ENCODE measurements at regions not wholly inside any gene's neighbourhood (a gene's known extent, or its start where the extent isn't known, plus 50 kb on each side); places are given as distances from the start of the nearest gene placed in this dataset.
A peak's percentile ranks its signal among the peaks of the same experiment; 100 is the strongest.

- Mint-ChIP-seq H3K4me1 (peaks cover 27% of the 10 kb centered on the region), H3K27me3 (ENCODE audit: low read depth) (no peaks in the 10 kb centered on the region), H3K9me3 (peaks cover 20% of the 10 kb centered on the region), H3K36me3 (peaks cover 19% of the 10 kb centered on the region), H3K4me3 (no peak overlapping the region), H3K27ac (no peak overlapping the region)
- TF ChIP-seq CTCF (IDR thresholded peaks at IDR 0.05; ENCODE audit: unreplicated experiment), result no peak
- DNase-seq (ENCODE audit: low spot score in 2 of 2, unreplicated experiment in 2 of 2), result no peak
These were observed 257.1 kb upstream of the KIAA1217 start for GRCh38 chr10:23951841-23952240.

GRCh38 chr10:23955456-23956225 is 253.3 kb upstream of the KIAA1217 start:
- peaks cover 48% of the 10 kb centered on the region for H3K4me1 Mint-ChIP-seq
- no peak for TF ChIP-seq CTCF (IDR thresholded peaks at IDR 0.05; ENCODE audit: unreplicated experiment)

GRCh38 chr10:23965123-23965522 is 243.8 kb upstream of the KIAA1217 start:
- Mint-ChIP-seq H3K27ac (no peak overlapping the region), H3K4me3 (no peak overlapping the region), H3K36me3 (no peaks in the 10 kb centered on the region), H3K9me3 (no peaks in the 10 kb centered on the region), H3K27me3 (ENCODE audit: low read depth) (no peaks in the 10 kb centered on the region), H3K4me1 (peaks cover 31% of the 10 kb centered on the region)
- DNase-seq (ENCODE audit: low spot score in 2 of 2, unreplicated experiment in 2 of 2), result no peak
- no peak for TF ChIP-seq CTCF (IDR thresholded peaks at IDR 0.05; ENCODE audit: unreplicated experiment)

More at GRCh38 chr10:23955456-23956225, 253.3 kb upstream of the KIAA1217 start:
- peaks cover 20% of the 10 kb centered on the region for H3K9me3 Mint-ChIP-seq
- peaks cover 19% of the 10 kb centered on the region for H3K36me3 Mint-ChIP-seq
- H3K27me3 Mint-ChIP-seq (ENCODE audit: low read depth), result no peaks in the 10 kb centered on the region
- DNase-seq (ENCODE audit: low spot score in 2 of 2, unreplicated experiment in 2 of 2), result peak in 1 of 2 experiments; percentile 48
- peak overlapping the region; percentile 6 for H3K4me3 Mint-ChIP-seq
- peak overlapping the region; percentile 93 for H3K27ac Mint-ChIP-seq

GRCh38 chr10:23965880-23966279 is 243.1 kb upstream of the KIAA1217 start:
- H3K9me3 Mint-ChIP-seq, result no peaks in the 10 kb centered on the region
- H3K4me1 Mint-ChIP-seq, result peaks cover 34% of the 10 kb centered on the region
- no peaks in the 10 kb centered on the region for H3K27me3 Mint-ChIP-seq (ENCODE audit: low read depth)
- no peak overlapping the region for H3K4me3 Mint-ChIP-seq
- no peak overlapping the region for H3K27ac Mint-ChIP-seq
- no peak for DNase-seq (ENCODE audit: low spot score in 2 of 2, unreplicated experiment in 2 of 2)
- no peak for TF ChIP-seq CTCF (IDR thresholded peaks at IDR 0.05; ENCODE audit: unreplicated experiment)
- no peaks in the 10 kb centered on the region for H3K36me3 Mint-ChIP-seq

GRCh38 chr10:23966504-23967051 is 242.4 kb upstream of the KIAA1217 start:
- no peak for TF ChIP-seq CTCF (IDR thresholded peaks at IDR 0.05; ENCODE audit: unreplicated experiment)
- Mint-ChIP-seq H3K27me3 (ENCODE audit: low read depth) (no peaks in the 10 kb centered on the region), H3K9me3 (no peaks in the 10 kb centered on the region), H3K36me3 (no peaks in the 10 kb centered on the region), H3K4me3 (no peak overlapping the region), H3K27ac (peak overlapping the region; percentile 5), H3K4me1 (peaks cover 35% of the 10 kb centered on the region)
- no peak for DNase-seq (ENCODE audit: low spot score in 2 of 2, unreplicated experiment in 2 of 2)
